ENCODE measurements at regions not wholly inside any gene's neighbourhood (a gene's known extent, or its start where the extent isn't known, plus 50 kb on each side); places are given as distances from the start of the nearest gene placed in this dataset.

DNA sequence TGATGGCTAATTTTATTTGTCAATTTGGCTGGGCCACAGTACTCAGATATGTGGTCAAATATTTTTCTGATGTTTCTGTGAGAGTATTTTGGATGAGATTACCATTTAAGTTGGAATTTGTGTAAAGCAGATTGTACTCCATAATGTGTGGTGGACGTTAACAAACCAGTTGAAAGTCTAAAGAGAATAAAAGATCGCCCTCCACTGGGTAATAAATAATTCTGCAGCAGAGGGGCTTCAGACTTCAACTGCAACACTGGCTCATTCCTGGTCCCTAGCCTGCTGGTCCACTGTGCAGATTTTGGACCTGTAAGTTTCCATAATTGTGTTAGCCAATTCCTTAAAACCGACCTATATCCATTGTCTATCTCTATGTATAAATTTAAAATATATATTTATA is 540.3 kb downstream of the PCDH18 start:
- TF ChIP-seq RARB (CRISPR knock-in tag; IDR thresholded peaks at IDR 0.05), result no peak
- no peak for TF ChIP-seq TCF4 (CRISPR knock-in tag; IDR thresholded peaks at IDR 0.05; ENCODE audit: borderline replicate concordance)
- no peak for TF ChIP-seq ZC3H10 (CRISPR knock-in tag; IDR thresholded peaks at IDR 0.05)
- no peak for TF ChIP-seq CSDC2 (CRISPR knock-in tag; IDR thresholded peaks at IDR 0.05)
- TF ChIP-seq ZNF70 (CRISPR knock-in tag; IDR thresholded peaks at IDR 0.05), result no peak
- TF ChIP-seq SNAI2 (CRISPR knock-in tag; IDR thresholded peaks at IDR 0.05), result no peak
- no peak for TF ChIP-seq ZFP3 (CRISPR knock-in tag; IDR thresholded peaks at IDR 0.05)
- TF ChIP-seq, protein P1, sequence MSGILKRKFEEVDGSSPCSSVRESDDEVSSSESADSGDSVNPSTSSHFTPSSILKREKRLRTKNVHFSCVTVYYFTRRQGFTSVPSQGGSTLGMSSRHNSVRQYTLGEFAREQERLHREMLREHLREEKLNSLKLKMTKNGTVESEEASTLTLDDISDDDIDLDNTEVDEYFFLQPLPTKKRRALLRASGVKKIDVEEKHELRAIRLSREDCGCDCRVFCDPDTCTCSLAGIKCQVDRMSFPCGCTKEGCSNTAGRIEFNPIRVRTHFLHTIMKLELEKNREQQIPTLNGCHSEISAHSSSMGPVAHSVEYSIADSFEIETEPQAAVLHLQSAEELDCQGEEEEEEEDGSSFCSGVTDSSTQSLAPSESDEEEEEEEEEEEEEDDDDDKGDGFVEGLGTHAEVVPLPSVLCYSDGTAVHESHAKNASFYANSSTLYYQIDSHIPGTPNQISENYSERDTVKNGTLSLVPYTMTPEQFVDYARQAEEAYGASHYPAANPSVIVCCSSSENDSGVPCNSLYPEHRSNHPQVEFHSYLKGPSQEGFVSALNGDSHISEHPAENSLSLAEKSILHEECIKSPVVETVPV (CRISPR knock-in tag; IDR thresholded peaks at IDR 0.05), result no peak
- TF ChIP-seq ESRRG (CRISPR knock-in tag; IDR thresholded peaks at IDR 0.05), result no peak
- TF ChIP-seq ARNTL (CRISPR knock-in tag; IDR thresholded peaks at IDR 0.05; ENCODE audit: borderline replicate concordance, low read depth), result no peak
- TF ChIP-seq, protein P2, sequence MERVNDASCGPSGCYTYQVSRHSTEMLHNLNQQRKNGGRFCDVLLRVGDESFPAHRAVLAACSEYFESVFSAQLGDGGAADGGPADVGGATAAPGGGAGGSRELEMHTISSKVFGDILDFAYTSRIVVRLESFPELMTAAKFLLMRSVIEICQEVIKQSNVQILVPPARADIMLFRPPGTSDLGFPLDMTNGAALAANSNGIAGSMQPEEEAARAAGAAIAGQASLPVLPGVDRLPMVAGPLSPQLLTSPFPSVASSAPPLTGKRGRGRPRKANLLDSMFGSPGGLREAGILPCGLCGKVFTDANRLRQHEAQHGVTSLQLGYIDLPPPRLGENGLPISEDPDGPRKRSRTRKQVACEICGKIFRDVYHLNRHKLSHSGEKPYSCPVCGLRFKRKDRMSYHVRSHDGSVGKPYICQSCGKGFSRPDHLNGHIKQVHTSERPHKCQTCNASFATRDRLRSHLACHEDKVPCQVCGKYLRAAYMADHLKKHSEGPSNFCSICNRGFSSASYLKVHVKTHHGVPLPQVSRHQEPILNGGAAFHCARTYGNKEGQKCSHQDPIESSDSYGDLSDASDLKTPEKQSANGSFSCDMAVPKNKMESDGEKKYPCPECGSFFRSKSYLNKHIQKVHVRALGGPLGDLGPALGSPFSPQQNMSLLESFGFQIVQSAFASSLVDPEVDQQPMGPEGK (CRISPR knock-in tag; IDR thresholded peaks at IDR 0.05; ENCODE audit: borderline replicate concordance), result no peak
- no peak for TF ChIP-seq ZNF8 (CRISPR knock-in tag; IDR thresholded peaks at IDR 0.05)

All from SK-N-SH treated with all-trans-retinoic acid at 6 μM for 48 hours (cell line).